ENCODE measurements at regions not wholly inside any gene's neighbourhood (a gene's known extent, or its start where the extent isn't known, plus 50 kb on each side); places are given as distances from the start of the nearest gene placed in this dataset.

DNA sequence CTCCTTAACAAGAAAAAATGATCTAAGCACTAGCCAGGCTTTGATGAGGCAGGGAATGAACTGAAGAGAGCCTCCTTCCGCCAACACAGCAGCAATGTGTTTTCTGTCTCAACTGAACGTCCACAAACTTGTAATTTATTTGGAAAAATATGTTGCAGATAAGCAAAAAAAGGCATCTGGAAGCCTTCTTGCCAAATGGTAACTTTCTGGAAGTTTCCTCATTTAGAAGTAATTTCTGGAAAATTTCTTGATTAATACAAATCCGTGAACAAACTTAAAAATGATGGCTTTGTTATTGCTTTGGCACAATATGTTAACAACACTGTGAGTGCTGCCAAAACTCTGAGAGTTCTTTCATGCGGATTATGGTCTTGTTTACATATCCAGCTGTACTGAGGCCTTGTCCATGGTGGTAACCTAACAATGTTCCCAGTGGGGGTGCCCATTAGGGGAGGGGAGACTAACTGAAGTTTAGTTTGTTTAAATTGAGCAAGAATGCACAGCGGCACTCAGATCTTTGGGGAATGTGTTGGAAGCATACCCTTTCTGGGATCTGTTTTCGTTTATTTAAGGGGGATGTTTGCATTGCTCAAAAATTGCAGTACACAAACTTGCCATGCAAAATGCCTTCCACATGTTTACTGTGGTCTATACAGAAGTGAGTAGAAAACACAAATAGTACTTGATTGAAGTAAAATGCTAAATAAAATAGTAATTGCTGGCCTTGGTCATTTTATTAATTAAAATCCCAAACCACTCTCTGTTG is 334.7 kb downstream of the NR2F1-AS1 start:
- Histone ChIP-seq H3K27me3 (ENCODE audit: insufficient read depth, low read length) (peaks cover 54% of the 10 kb centered on the region), H3K9ac (ENCODE audit: low read depth, low read length) (no peak overlapping the region), H3K36me3 (ENCODE audit: insufficient read depth, low read length) (no peaks in the 10 kb centered on the region), H3K27ac (ENCODE audit: low read depth, low read length) (no peak overlapping the region), H3K4me1 (ENCODE audit: insufficient read depth, low read length) (peaks cover 18% of the 10 kb centered on the region), H3K9me3 (ENCODE audit: insufficient read depth, low read depth, low read length) (no peaks in the 10 kb centered on the region), H3K4me3 (ENCODE audit: low read length) (no peak overlapping the region)
- WGBS, result 44% methylated on average over 6 of the region's 6 CpGs

DNA sequence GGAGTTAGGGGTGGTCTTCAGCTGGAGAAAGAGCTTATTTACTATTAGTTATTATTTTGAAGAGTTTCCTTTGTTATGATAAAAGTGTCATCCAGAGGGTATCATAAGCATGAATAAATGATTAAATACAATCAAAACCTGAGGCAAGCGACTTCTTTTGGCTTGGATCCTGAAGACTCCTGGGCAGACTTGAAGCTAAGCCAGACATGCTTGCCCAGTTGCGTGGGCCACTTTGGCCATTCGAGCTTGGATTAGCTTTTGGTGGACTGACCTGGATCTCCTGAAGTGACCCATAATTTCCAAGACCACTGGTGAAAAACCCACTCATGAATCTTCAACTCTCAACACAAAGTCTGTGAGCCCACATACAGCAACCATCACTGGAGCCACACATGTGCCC is 335.8 kb downstream of the NR2F1-AS1 start:
- no peak overlapping the region for H3K27ac ChIP-seq (ENCODE audit: low read depth, low read length)
- H3K9me3 ChIP-seq (ENCODE audit: insufficient read depth, low read depth, low read length), result no peaks in the 10 kb centered on the region
- H3K4me1 ChIP-seq (ENCODE audit: insufficient read depth, low read length), result peaks cover 18% of the 10 kb centered on the region
- no peak overlapping the region for H3K4me3 ChIP-seq (ENCODE audit: low read length)
- no peak overlapping the region for H3K9ac ChIP-seq (ENCODE audit: low read depth, low read length)
- H3K27me3 ChIP-seq (ENCODE audit: insufficient read depth, low read length), result peaks cover 54% of the 10 kb centered on the region
- WGBS, result 90% methylated on average over 3 of the region's 3 CpGs
- no peaks in the 10 kb centered on the region for H3K36me3 ChIP-seq (ENCODE audit: insufficient read depth, low read length)

- H3K4me1 ChIP-seq (ENCODE audit: insufficient read depth, low read length), result peaks cover 18% of the 10 kb centered on the region
- no peak overlapping the region for H3K27ac ChIP-seq (ENCODE audit: low read depth, low read length)
- H3K9me3 ChIP-seq (ENCODE audit: insufficient read depth, low read depth, low read length), result no peaks in the 10 kb centered on the region
- no peaks in the 10 kb centered on the region for H3K36me3 ChIP-seq (ENCODE audit: insufficient read depth, low read length)
- whole genome bisulfite sequencing, result 93% methylated on average over 1 of the region's 1 CpG
- H3K9ac ChIP-seq (ENCODE audit: low read depth, low read length), result no peak overlapping the region
- no peak overlapping the region for H3K4me3 ChIP-seq (ENCODE audit: low read length)
- H3K27me3 ChIP-seq (ENCODE audit: insufficient read depth, low read length), result peaks cover 40% of the 10 kb centered on the region
Observed at GRCh38 chr5:93243481-93243880, 337.5 kb downstream of the NR2F1-AS1 start.

DNA sequence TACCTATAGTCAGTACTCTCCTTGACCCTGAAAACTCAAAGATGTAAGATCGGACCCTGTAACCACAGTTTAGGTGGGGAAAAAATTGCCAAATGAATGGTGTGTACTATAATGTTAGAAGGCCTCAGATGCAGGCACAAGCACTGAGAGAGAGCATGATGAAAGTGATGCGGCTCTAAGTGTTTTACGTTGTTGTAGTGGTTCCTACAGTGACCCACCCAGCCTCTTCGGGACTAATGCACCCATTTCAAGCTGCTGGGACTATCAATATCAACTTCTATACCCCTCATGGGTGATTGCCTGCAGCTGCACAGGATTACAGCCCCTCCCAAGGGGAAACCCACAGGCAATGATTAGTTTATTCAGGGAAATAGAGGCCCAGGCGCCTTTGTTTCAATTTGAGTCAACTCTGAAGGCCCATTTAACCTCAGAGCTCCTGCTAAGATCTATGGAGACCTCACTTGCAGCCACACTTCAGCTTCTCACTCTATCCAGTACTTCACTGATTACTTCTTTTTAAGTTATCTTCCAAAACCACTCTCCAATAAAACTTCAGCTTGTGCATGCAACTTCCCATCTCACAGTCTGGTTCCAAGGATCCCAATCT is 340.7 kb downstream of the NR2F1-AS1 start:
- Histone ChIP-seq H3K27me3 (ENCODE audit: insufficient read depth, low read length) (peaks cover 14% of the 10 kb centered on the region), H3K9ac (ENCODE audit: low read depth, low read length) (no peak overlapping the region), H3K9me3 (ENCODE audit: insufficient read depth, low read depth, low read length) (no peaks in the 10 kb centered on the region), H3K27ac (ENCODE audit: low read depth, low read length) (no peak overlapping the region), H3K36me3 (ENCODE audit: insufficient read depth, low read length) (no peaks in the 10 kb centered on the region), H3K4me1 (ENCODE audit: insufficient read depth, low read length) (no peaks in the 10 kb centered on the region), H3K4me3 (ENCODE audit: low read length) (no peak overlapping the region)
- 92% methylated on average over 5 of the region's 5 CpGs for WGBS

- Histone ChIP-seq H3K36me3 (ENCODE audit: insufficient read depth, low read length) (no peaks in the 10 kb centered on the region), H3K27ac (ENCODE audit: low read depth, low read length) (no peak overlapping the region), H3K9me3 (ENCODE audit: insufficient read depth, low read depth, low read length) (no peaks in the 10 kb centered on the region), H3K4me1 (ENCODE audit: insufficient read depth, low read length) (no peaks in the 10 kb centered on the region), H3K9ac (ENCODE audit: low read depth, low read length) (no peak overlapping the region), H3K27me3 (ENCODE audit: insufficient read depth, low read length) (no peaks in the 10 kb centered on the region), H3K4me3 (ENCODE audit: low read length) (no peak overlapping the region)
- 95% methylated on average over 4 of the region's 4 CpGs for WGBS
Observed at GRCh38 chr5:93236807-93237421, 344.1 kb downstream of the NR2F1-AS1 start.

DNA sequence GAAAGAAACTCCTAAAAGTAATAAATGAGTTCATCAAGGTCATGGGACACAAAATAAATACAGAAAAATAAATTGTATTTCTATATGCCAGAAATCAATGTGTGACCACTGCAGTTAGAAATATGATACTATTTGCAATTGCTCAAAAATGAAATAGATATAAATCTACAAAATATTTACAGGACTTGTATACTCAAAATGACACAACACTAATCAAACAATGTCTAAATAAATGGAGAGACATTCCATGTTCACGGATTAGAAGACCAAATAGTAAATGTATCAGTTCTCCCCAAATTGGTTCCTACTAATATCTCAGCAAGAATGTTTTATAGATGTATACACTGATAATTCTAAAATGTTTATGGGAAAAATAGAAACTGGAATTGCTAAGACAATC is 345.3 kb downstream of the NR2F1-AS1 start:
- Histone ChIP-seq H3K9me3 (ENCODE audit: insufficient read depth, low read depth, low read length) (no peaks in the 10 kb centered on the region), H3K4me3 (ENCODE audit: low read length) (no peak overlapping the region), H3K27me3 (ENCODE audit: insufficient read depth, low read length) (no peaks in the 10 kb centered on the region), H3K27ac (ENCODE audit: low read depth, low read length) (no peak overlapping the region), H3K9ac (ENCODE audit: low read depth, low read length) (no peak overlapping the region), H3K36me3 (ENCODE audit: insufficient read depth, low read length) (no peaks in the 10 kb centered on the region), H3K4me1 (ENCODE audit: insufficient read depth, low read length) (no peaks in the 10 kb centered on the region)
- no CpG with 5 or more reads among the region's 1 CpG for WGBS

DNA sequence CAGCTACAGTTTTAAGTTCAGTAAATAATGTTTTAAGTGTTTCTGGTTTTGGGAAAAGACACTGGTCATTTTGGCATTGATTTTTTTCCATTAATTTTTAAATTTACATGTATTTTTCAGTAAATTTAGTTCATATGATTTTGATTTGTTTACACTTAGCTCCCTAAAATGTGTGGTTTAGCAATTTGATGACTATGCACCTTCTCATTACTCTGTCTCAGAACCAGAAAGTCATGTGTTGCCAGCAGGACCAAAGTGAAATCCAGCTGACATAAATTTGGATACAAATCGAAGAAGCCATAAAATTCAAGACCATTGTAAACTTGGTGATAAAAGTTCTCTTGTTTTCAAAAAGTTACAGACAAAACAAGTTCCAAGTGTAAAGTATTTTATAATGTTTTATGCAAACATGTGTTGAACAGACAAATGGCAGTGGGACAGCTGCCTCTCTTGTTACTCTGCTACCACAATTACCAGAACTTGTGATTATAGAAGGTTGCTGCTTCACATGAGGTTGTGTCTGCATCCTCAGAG is 354.8 kb downstream of the NR2F1-AS1 start:
- Histone ChIP-seq H3K9ac (ENCODE audit: low read depth, low read length) (no peak overlapping the region), H3K27ac (ENCODE audit: low read depth, low read length) (no peak overlapping the region), H3K4me1 (ENCODE audit: insufficient read depth, low read length) (no peaks in the 10 kb centered on the region), H3K9me3 (ENCODE audit: insufficient read depth, low read depth, low read length) (no peaks in the 10 kb centered on the region), H3K4me3 (ENCODE audit: low read length) (no peak overlapping the region), H3K36me3 (ENCODE audit: insufficient read depth, low read length) (no peaks in the 10 kb centered on the region), H3K27me3 (ENCODE audit: insufficient read depth, low read length) (no peaks in the 10 kb centered on the region)
- 100% methylated on average over 1 of the region's 1 CpG for WGBS

GRCh38 chr5:93225748-93226147 is 355.3 kb downstream of the NR2F1-AS1 start:
- no CpG with 5 or more reads among the region's 1 CpG for WGBS
- no peak overlapping the region for H3K27ac ChIP-seq (ENCODE audit: low read depth, low read length)
- no peaks in the 10 kb centered on the region for H3K4me1 ChIP-seq (ENCODE audit: insufficient read depth, low read length)
- no peak overlapping the region for H3K9ac ChIP-seq (ENCODE audit: low read depth, low read length)
- no peak overlapping the region for H3K4me3 ChIP-seq (ENCODE audit: low read length)
- no peaks in the 10 kb centered on the region for H3K36me3 ChIP-seq (ENCODE audit: insufficient read depth, low read length)
- no peaks in the 10 kb centered on the region for H3K27me3 ChIP-seq (ENCODE audit: insufficient read depth, low read length)
- H3K9me3 ChIP-seq (ENCODE audit: insufficient read depth, low read depth, low read length), result no peaks in the 10 kb centered on the region

- no peak overlapping the region for H3K4me3 ChIP-seq (ENCODE audit: low read length)
- no peak overlapping the region for H3K9ac ChIP-seq (ENCODE audit: low read depth, low read length)
- H3K9me3 ChIP-seq (ENCODE audit: insufficient read depth, low read depth, low read length), result no peaks in the 10 kb centered on the region
- H3K36me3 ChIP-seq (ENCODE audit: insufficient read depth, low read length), result no peaks in the 10 kb centered on the region
- H3K27ac ChIP-seq (ENCODE audit: low read depth, low read length), result no peak overlapping the region
- WGBS, result 93% methylated on average over 4 of the region's 4 CpGs
- 0 out of 2 replicates have a peak, but pooled peaks cover 2% of the 10 kb centered on the region for H3K4me1 ChIP-seq (ENCODE audit: insufficient read depth, low read length)
- no peaks in the 10 kb centered on the region for H3K27me3 ChIP-seq (ENCODE audit: insufficient read depth, low read length)
Observed at GRCh38 chr5:93224624-93225023, 356.4 kb downstream of the NR2F1-AS1 start.

- no peak overlapping the region for H3K4me3 ChIP-seq (ENCODE audit: low read length)
Observed at GRCh38 chr5:93221773-93222172, 359.2 kb downstream of the NR2F1-AS1 start.

DNA sequence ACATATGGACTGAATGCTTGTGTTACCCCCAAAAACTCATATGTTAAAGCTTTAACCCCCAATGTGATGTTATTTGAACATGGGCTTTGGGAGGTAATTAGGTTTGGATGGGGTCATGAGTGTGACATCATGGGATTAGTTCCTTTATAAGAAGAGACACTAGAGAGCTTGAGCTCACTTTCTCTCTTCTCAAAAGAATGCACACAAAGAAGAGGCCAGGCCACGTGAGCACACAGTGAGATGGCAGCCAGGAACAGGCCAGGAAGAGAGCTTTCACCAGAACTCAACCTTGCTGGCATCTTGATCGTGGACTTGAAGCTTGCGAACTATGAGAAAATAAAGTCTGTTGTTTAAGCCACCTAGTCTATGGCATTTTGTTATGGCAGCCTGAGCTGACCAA is 360.6 kb downstream of the NR2F1-AS1 start:
- Histone ChIP-seq H3K9me3 (ENCODE audit: insufficient read depth, low read depth, low read length) (no peaks in the 10 kb centered on the region), H3K4me3 (ENCODE audit: low read length) (no peak overlapping the region), H3K9ac (ENCODE audit: low read depth, low read length) (no peak overlapping the region), H3K27ac (ENCODE audit: low read depth, low read length) (no peak overlapping the region), H3K4me1 (ENCODE audit: insufficient read depth, low read length) (0 out of 2 replicates have a peak, but pooled peaks cover 2% of the 10 kb centered on the region), H3K27me3 (ENCODE audit: insufficient read depth, low read length) (no peaks in the 10 kb centered on the region), H3K36me3 (ENCODE audit: insufficient read depth, low read length) (no peaks in the 10 kb centered on the region)
- WGBS, result 92% methylated on average over 3 of the region's 3 CpGs

More at GRCh38 chr5:93221773-93222172, 359.2 kb downstream of the NR2F1-AS1 start:
- Histone ChIP-seq H3K27ac (ENCODE audit: low read depth, low read length) (no peak overlapping the region), H3K4me1 (ENCODE audit: insufficient read depth, low read length) (0 out of 2 replicates have a peak, but pooled peaks cover 2% of the 10 kb centered on the region), H3K36me3 (ENCODE audit: insufficient read depth, low read length) (no peaks in the 10 kb centered on the region), H3K9ac (ENCODE audit: low read depth, low read length) (no peak overlapping the region), H3K27me3 (ENCODE audit: insufficient read depth, low read length) (no peaks in the 10 kb centered on the region), H3K9me3 (ENCODE audit: insufficient read depth, low read depth, low read length) (no peaks in the 10 kb centered on the region)
- WGBS, result no CpG with 5 or more reads among the region's 1 CpG
